ENCODE measurements at regions not wholly inside any gene's neighbourhood (a gene's known extent, or its start where the extent isn't known, plus 50 kb on each side); places are given as distances from the start of the nearest gene placed in this dataset.

DNA sequence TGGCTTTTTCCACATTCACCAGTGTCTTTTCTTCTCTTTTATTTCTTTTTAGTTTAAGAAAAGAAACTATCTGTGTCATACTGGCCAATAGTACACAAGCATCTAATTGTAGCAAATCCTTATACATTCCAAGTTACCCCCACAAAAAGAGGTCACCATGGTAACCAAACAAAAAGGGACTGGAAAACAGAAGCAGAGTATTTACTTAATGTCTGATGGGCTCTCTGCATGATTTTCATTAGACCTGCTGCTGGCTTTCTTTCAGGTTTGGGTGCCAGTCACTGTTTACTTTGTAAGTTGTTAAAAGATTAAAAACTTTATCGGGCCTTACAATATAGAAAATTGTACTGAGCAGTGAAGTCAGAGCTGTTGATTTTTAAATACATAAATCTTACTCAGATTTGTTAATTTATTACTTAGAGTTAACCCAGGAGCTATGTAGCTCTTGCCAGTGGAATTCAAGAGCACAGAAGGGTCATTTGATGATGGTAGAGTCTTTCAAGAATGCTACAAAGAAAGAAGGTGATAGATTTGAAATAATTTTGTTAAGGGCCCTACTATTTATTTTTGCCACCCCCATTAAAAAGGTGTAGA, 123.9 kb downstream of the BRMS1L start:
- TF ChIP-seq, protein P1, sequence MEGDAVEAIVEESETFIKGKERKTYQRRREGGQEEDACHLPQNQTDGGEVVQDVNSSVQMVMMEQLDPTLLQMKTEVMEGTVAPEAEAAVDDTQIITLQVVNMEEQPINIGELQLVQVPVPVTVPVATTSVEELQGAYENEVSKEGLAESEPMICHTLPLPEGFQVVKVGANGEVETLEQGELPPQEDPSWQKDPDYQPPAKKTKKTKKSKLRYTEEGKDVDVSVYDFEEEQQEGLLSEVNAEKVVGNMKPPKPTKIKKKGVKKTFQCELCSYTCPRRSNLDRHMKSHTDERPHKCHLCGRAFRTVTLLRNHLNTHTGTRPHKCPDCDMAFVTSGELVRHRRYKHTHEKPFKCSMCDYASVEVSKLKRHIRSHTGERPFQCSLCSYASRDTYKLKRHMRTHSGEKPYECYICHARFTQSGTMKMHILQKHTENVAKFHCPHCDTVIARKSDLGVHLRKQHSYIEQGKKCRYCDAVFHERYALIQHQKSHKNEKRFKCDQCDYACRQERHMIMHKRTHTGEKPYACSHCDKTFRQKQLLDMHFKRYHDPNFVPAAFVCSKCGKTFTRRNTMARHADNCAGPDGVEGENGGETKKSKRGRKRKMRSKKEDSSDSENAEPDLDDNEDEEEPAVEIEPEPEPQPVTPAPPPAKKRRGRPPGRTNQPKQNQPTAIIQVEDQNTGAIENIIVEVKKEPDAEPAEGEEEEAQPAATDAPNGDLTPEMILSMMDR (IDR thresholded peaks at IDR 0.05), result no peak
- no peak for TF ChIP-seq POLR2A (IDR thresholded peaks at IDR 0.05)

All from breast epithelium (tissue), 3 donors.